HG03520 (cell line): ENCODE measurements at regions not wholly inside any gene's neighbourhood (a gene's known extent, or its start where the extent isn't known, plus 50 kb on each side); places are given as distances from the start of the nearest gene placed in this dataset.
A peak's percentile ranks its signal among the peaks of the same experiment; 100 is the strongest.

Experiments
- ATAC-seq: cut with Tn5 transposase; IDR thresholded peaks from one replicate; pipeline ENCODE4 v1.9.1; 2021; ENCODE audit warnings: mild to moderate bottlenecking, moderate library complexity; ENCODE audit not compliant: unreplicated experiment

DNA sequence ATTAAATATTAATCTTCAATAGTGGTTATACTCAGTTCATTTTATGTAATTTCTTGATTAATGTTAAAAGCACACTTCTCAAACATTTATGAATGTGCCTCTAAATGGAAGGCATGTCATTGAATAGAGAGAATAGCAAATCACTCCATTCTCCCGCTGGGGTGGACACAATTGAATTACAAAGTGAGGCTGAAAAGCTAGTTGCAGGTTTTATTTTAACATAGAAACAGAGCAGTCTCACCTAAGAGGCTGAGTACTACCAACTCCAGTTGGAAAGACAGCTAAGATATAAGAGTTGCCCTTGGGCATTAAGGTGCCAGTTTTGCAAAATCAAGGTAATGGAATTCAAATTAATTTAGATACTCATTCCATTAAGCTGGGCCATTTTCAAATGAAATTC, 147.2 kb downstream of the PCSK1 start:
- no peak for ATAC-seq

DNA sequence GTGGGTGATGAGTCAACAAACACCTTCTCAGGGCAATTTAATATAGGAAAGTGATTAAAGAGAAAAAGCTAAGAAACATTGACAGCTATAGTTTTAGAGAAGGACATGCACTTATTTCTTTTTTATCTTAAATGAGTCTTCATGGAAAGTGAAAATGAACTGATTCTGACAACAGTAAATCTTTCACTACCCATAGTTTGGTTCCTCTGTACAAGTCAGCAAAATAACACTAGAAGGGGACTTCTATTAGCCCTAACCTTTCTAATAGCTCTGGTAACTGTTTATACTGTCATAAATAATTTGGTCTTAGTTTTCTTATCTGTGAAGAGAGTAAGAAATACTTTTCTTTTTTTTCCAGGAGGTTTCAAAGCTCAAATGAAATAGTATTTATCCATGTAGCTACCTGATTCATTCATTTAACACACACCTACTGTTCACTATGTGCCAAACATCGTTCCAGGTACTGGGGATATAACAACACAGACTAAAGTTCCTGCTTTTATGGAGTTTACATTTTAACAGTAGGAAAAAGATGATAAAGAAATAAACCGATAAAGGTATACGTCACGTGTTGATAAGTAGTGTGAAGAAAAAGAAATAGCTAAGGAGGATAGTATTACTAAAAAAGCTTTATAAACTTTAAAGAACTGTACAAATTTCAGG, 148.2 kb downstream of the PCSK1 start:
- ATAC-seq: no peak

DNA sequence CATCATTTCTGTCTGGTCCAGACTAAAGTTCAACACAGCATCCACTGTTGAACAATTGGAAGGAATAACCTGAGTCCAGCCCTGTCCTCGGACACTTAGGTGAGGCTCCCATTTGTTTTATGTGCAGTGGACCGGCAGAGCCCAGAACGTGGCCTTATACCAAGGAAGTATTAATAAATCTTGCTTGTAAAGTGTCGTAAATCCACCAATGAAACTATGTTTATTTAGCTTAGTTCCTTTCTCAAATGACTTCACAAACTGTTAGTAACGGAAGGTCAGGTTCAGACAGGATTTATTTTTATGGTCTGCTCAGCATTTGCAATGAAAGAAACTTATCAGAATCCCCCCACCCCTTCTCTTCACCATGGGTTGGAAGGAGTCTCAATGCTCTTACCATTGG, 149.5 kb downstream of the PCSK1 start:
- ATAC-seq: no peak

DNA sequence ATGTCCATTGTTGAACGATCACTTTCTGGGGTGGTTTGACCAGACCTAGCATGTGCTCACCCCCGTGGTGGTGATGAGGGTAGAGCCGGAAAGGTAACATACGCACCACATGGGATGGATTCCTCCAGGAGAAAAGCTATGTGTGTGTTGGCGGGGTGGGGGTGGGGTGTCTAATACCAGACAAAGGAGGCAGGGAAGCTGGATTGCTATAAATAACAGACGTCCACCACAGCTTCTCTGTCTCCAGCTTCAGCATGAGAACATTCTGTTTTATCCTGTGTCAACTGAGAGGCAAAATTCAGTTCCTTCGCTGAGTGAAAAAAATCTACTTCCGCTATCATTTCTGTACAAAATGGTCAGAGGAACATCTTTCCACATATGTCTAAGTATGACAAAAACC, 151.0 kb downstream of the PCSK1 start:
- ATAC-seq: no peak

DNA sequence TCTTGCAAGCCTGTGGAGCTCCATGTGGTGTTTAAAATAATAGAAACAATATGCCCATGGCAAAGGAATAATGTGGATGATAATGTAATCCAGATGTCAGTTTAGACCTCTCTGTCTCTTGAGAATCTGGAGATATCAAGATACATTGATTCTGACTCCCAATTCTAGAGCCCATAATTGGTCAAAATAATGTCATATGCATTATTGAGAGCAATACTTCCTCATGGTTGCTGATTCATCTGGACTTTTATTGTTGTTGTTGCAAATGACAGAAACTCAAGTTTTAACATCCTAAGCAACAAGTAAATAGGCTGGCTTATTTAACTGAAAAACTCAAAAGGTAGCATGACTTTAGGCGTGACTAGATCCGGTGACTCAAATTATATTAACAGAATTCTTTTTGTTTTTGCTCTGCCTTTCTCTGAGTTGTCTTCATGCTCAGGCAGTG, 152.1 kb downstream of the PCSK1 start:
- ATAC-seq: no peak

DNA sequence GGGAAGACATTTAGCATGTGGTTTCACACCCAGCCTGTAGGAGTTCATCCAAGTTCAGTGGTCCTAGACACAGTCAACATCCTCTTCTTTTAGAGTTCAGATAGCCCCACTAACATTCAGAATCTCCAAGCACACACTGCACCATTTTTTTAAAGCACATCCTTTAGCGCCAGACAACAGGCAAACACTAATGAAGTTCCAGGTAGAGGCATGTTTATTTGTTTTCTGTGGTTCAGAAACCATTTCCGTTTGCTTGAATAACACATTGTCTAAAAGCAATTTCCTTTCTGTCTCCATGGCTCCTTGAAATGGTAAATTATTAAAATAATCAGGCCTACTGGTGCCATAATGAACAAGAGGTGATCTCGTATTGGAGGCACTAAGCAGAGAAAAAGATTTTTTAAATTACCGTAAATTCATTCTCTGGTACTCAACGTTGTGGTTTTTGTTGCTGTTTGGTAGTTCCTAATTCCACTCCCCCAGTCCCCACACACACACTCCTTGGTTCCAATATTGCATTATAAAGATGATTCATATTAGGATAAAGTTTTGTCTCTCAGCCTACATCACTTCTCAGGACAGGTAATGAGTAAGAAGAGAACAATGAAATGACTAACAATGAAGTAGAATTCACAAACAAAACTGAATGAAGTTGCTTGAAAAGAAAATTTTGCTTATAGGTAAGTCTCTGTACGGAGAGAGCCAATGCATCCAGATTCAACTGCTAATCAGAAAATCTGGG, 153.1 kb downstream of the PCSK1 start:
- ATAC-seq: peak; percentile 94

DNA sequence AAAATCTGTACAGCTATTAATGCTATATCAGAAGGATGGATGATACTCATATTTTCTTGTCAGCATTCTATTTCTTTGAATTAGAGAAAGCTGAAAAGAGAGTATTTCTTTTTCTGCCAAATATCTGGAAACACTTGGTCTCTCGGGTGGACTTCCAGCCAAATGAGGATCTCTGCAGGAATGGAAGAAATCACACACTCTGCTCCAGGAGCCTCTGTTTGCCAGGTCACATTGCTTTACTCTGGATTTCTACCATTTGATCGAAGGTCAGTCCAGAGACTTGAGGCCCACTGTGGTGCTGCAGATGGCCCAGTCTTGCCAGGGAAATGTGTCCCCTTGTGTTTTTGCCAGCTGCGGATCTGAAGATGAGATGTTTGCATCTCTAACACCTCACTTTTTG, 154.1 kb downstream of the PCSK1 start:
- ATAC-seq: no peak

DNA sequence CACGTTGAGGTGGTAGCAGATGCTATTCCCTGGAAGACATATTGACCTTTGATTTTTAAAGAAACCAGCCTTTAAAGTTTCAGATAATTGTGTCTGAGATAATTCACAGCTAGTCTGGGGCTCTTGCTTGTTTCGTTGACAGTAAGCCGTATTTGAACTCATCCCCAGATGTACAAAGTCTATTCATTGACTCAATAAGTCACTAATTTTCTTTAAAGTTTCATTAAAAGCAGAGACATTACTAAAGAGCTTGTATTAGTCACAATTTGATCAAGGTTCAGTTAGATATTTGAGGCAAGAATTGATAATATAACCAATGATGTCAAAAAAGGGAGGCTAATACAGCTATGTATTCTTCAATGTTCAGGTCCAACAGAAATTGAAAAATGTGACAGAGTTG, 158.0 kb downstream of the PCSK1 start:
- ATAC-seq: no peak

DNA sequence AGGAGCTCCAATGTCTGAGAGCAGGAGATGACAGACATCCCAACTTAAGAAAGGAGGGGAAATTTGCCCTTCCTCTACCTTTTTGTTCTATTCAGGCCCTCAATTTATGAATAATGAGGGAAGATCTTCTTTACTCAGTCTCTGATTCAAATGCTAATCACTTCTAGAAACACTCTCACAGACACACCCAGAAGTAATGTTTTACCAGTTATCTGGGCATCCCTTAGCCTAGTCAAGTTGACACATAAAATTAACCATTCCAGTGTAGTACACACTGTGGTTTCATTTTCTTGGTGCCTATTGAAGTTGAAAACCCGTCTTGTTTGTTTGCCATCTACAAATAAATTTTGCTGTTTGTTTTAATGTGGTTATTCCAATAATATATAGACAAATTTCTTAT, 167.6 kb downstream of the PCSK1 start:
- ATAC-seq: no peak

DNA sequence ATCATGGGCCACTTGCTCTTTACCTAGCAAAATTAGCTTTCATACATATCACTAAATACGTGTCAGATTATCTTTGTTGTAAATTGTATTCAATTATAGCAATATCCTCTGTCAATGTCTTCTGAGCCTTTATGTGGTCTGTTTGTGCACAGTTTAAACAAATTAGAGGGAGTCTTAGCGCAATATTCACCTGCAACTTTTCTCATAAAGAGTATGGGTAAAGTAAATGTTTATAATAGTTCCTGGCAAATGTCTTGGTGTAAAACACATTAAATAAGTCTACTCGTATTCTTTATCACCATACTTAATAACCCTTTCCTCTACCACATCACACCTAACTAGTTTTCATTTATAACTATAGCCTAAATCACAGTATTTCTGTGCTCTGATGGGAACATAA, 169.0 kb downstream of the PCSK1 start:
- ATAC-seq: no peak

DNA sequence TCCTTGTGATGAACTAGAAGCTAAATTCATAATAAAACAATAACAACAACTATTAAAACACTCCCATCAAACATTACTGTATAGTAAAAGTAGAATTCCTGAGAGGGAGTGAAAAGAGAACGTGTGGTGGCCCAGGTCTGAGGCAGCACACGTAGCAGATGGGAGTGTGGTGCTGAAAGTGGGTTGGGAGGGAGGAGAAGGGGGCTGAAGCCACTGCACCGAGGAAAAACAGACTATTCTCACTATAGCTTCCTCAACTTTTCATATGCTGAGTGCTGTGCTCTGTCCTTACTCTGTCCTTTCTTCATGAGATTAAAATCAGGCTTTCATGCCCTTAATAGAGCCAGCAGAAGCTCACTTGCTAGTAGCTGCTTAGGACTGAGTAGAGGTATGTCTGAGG, 170.9 kb downstream of the PCSK1 start:
- ATAC-seq: no peak

DNA sequence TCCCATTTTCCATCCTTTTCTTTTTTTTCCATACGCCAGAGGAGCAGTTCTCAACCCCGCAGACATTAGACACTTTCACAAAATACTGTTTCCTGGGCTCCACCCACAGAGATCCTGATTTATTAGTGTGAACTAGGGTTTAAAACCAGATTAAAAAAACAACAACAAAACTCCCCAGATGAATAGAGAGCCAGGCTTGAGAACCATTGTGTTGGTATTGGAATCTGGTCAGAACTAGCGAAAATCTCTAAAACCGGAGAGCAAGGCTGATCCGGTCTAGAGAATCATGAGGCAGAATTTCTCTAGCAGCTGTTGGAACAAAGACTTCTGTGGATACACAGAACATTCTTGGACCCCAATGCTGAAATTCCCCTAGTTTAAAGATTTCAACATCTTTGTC, 173.0 kb downstream of the PCSK1 start:
- no peak for ATAC-seq

DNA sequence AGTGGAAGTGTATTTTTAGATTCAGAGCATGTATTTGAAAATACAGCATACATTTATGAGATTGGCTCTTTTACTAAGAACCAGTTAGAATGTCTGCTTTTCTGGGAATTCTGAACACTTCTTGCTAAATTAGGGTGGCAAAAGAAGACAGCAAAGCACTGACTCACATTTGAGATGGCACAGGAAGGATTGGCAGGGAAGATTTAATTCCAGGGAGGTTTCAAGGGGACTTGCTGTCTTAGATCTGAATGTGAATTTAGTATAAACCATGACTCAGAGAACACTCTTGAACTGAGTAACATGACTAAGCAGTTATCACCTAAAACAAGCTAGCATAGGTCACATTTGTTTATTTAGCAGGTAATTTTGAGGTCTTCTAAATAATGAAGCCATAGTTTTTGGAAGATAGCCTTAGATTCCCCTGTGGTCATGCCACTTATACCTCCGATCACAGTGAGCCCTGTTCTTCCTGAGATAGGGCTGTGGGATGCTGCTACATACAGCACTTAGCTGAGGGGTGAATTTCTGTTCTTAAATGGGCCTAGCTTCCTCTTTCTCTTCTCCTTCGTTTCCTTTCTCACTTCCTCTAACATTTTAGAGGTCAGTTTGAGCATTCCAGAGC, 173.8 kb downstream of the PCSK1 start:
- ATAC-seq: peak; percentile 63

DNA sequence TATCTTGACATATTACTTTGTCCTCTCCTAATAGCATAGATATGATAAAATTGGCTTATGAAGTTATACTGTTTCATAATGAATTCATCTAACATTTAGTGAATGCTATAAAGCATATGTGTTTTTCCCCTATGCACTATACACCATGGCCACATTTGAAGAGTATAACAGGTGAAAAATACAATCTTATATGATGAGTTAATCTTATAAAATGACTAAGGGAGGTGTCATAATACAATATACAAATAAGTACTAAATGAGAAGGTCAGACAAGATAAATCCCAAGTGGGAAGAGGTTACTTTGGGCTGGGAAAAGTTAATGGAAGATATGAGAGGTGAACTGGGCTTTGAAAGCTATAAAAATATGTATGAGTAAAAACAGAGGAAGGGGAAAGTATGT, 174.4 kb downstream of the PCSK1 start:
- no peak for ATAC-seq

DNA sequence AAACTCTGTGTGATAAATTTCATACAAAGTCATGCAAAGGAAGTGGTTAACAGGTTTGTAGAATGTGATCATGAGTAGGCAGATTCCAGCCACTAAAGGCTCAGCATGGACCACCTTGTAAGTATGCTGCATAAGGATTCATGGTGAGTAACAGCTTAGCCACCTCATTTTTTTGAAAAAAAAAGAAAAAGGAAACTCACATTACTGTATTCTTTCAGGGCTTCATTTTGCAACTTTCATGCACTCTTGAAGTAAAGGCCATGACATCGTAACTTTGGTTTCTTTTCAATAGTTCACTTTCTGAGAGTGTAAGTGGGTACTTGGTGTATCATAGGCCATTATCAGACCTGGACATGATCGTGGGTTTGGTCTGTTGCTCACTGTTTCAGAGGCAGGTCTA, 175.1 kb downstream of the PCSK1 start:
- ATAC-seq: no peak

DNA sequence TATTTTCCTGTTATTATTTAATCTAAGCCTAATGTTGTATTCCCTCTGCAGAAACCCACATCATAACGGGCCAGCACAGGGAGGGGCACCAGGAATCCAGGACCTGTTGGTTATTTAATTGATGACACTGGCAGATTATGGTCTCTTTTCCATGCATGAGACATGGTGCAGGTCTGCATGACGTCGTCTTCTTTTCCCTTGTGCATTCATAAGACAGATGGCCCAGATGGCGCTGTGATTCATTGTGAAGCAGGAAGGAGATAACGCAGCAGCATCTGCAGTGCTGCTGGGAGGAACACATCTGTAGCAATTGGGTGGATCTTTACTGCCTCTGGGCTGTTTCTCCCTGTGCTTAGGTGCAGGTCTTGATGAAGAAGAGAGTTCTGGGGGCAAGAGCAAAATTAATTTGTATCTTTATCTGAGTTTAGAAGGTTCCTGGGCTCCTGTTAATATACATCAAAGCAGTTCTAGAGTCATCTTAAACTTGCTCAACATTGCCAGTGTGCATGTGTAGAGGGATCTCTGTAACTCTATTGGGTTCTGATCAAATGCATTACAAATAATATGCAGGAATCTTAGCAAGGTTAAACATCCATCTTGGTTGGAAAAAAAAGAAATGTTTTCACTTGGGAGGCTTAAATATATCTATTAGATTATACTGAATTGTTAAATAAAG, 176.1 kb downstream of the PCSK1 start:
- peak; percentile 67 for ATAC-seq

DNA sequence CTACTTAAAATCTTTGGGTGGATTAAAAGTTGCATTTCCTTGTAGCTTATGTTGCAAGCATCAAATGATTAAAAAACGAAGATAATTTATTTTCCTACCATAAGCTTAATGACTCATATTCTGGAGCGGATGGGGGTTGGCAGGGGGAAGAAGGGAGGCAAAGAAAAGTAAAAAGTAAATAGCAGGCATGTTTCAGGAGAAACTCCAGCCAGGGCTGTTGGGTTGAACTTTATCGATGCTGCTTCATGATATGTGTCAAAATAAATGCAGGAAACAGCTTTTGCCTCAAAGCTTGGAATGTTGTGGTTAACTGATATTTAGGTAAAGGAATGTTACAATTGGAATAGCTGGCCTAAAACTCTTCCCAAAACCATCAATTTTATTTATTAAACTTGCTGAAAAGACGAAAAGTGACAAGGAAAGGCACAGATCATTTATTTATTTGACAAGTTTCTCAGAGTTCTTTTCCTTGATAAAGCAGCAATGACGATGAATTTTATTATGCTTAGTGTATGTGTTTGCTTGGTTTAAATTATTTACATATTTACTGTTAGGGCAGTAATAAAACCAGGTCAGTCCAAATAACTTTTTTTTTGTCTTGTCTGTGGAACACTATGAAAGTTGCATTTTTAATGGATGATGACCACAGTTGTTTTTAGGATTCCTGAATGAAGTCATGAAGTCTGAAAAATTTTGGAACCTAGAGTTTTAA, 177.9 kb downstream of the PCSK1 start:
- no peak for ATAC-seq

DNA sequence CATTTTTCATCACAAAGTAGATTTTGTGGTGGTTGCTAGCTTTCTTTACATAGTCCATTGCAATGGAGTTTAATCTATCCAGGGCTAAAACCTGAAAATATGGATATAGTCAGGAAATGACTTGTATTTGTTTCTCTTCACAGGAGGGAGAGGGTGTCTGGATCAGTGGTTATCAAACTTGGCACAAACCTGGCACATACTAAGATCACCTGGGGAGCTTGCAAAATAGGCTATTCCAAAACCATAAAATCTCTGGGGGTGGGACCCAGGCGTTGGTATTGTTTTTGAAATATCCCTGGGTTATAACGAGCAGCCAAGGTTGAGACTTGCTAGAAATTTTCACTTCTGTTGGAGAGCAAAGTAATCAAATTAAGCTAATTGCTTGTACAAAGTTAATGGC, 179.9 kb downstream of the PCSK1 start:
- ATAC-seq: no peak

DNA sequence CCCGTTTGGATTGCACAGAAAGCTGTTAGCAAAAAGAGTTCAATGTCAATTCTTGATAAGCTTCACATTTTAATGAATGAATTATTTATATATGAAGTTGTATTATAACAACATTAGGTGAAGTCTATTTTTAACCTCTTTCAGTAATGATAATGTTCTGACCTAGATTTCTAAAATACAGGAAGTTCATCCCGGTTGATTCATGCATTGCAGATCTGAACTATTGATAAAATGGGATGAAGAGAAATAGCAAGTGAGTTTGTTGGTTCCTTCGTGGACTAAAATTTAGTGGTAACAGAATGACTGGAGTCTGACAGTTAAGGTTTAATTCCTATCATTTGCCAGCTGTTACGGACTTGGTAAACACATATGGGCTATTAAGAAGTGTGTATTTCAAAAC, 180.5 kb downstream of the PCSK1 start:
- ATAC-seq: no peak

DNA sequence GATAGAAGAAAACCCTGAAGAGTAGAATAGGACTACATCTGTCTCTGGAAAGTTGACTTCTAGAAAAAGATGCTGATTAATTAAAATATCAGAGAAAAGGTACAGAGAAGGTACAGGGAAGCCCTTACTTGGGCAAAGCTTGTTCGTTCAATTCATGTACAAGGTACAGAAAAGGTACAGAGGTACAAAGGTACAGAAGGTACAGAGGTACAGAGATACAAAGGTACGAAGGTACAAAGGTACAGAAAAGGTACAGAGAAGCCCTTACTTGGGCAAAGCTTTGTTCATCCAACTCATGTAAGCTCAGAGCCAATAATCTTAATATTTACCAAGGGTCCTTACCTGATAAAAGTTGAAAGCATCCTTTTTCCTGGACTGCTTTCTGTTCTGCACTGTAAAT, 182.3 kb downstream of the PCSK1 start:
- no peak for ATAC-seq

DNA sequence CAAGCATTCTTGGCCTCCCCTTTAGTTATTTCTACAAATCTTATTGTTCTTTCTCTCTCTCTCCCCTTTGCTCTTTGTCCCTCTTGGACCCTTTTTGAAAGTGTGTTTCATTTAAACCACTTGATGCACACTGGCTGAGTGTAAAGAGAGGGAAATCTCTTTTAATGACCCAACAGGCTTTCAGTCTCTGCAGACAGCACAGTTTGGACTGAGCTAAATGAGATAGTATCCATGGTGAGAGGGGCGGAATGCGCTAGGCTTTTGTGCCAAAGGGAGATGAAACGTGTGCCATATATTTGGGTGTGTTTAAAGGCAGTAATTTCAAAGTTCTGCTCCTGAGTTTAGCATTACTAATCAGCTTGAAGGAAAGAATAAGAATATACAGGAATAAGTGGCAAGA, 184.9 kb downstream of the PCSK1 start:
- no peak for ATAC-seq
